ENCODE measurements at regions not wholly inside any gene's neighbourhood (a gene's known extent, or its start where the extent isn't known, plus 50 kb on each side); places are given as distances from the start of the nearest gene placed in this dataset.

GRCh38 chr3:84125760-84126159 is 833.0 kb upstream of the CADM2 start:
- TF ChIP-seq CTCF (IDR thresholded peaks at IDR 0.05; ENCODE audit: low read length) (no peak), EZH2 (optimal IDR thresholded peaks at IDR 0.05; ENCODE audit: low read depth, low read length) (no peak), EZH2phosphoT487 (IDR thresholded peaks at IDR 0.05; ENCODE audit: low read length) (no peak)
